GM12864 (cell line): ENCODE measurements at regions not wholly inside any gene's neighbourhood (a gene's known extent, or its start where the extent isn't known, plus 50 kb on each side); places are given as distances from the start of the nearest gene placed in this dataset.

Experiments used
- DNase-seq: peaks from one replicate; pipeline ENCODE4 v3.0.0-alpha.2; 2011; ENCODE audit warnings: low read depth
- H3K4me3 ChIP-seq: 2 replicates; pipeline ENCODE4 v1.5.1; 2011; ENCODE audit warnings: mild to moderate bottlenecking, low read depth, low read length, control low read depth
- CTCF ChIP-seq: IDR thresholded peaks from 2 replicates; pipeline ENCODE4 v1.5.1; 2011; ENCODE audit warnings: low read depth, mild to moderate bottlenecking, moderate library complexity, low read length, control low read depth, inconsistent platforms; ENCODE audit errors: missing control alignments

GRCh38 chr15:69686626-69687025 is 234.0 kb downstream of the RPLP1 start:
- no peak for TF ChIP-seq CTCF
- no peak overlapping the region for H3K4me3 ChIP-seq
- DNase-seq: no peak

GRCh38 chr15:69689133-69689532 is 236.5 kb downstream of the RPLP1 start:
- TF ChIP-seq CTCF: no peak
- no peak overlapping the region for H3K4me3 ChIP-seq
- no peak for DNase-seq

- no peak for TF ChIP-seq CTCF
- no peak overlapping the region for H3K4me3 ChIP-seq
- DNase-seq: no peak
These were observed 238.8 kb downstream of the RPLP1 start for GRCh38 chr15:69691307-69692015.

GRCh38 chr15:69692342-69692741 is 239.7 kb downstream of the RPLP1 start:
- no peak overlapping the region for H3K4me3 ChIP-seq
- TF ChIP-seq CTCF: no peak
- DNase-seq: no peak

DNA sequence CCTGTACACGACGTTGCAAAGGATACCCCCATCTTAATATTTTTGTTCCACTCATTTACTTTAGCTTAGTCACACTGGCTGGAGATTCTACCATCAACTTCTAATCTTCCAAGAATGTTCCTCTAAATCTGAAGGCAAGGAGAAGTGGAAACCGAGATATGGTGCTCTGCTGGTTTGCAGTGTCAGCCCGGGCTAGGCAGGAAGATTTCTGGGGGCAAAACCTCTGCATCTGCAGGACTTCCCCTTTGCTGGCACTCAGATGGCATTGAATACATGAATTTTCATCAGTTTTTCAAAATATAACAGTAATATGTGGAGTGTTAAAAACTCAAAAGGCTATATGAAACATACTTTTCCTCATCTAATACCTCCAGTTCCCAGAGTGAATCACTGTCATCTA is 240.4 kb downstream of the RPLP1 start:
- TF ChIP-seq CTCF: no peak
- no peak overlapping the region for H3K4me3 ChIP-seq
- DNase-seq: no peak

DNA sequence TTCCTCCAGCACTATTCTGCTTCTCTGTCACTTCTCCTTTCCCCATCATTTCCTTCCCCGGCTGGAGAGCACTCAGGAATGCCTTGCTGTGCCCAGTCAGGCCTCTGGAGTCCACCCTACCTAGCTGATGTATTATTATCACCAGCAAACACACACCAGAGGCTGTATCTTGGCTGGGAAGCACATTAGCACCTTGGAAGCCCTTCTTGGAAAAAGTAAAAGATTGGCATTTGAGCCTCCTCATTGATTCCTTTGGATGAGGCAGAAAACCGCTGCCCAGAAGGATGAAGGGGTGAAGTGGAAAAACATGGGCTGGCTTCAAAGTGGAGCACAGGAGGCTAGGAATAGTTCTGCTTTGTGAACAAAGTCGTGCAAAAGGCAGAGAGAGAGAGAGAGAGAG is 244.3 kb downstream of the RPLP1 start:
- TF ChIP-seq CTCF: no peak
- DNase-seq: no peak
- H3K4me3 ChIP-seq: no peak overlapping the region

GRCh38 chr15:69697916-69698315 is 245.3 kb downstream of the RPLP1 start:
- DNase-seq: no peak
- no peak for TF ChIP-seq CTCF
- H3K4me3 ChIP-seq: no peak overlapping the region
